IMR-90 (cell line): ENCODE measurements at regions not wholly inside any gene's neighbourhood (a gene's known extent, or its start where the extent isn't known, plus 50 kb on each side); places are given as distances from the start of the nearest gene placed in this dataset.

Experiments used
- ATAC-seq: fragments of 200-7000 bp; cut with Tn5 transposase; 2 replicates; pipeline ENCODE4 v1.9.1; 2020; ENCODE audit warnings: low read depth, mild to moderate bottlenecking, moderate library complexity
- BruUV-seq: library from RNA; stranded (reverse); fragments of 400-500 nt; replicated peaks from 2 replicates; lab custom pipeline; 2021; lab: Mats Ljungman, UMichigan
- CTCF ChIA-PET: fragments of 300-600 bp; formaldehyde crosslinking; extraction: SDS; loops from one replicate; lab custom pipeline; 2021; ENCODE audit warnings: antibody characterized with exemption; lab: Yijun Ruan, JAX
- POLR2A ChIA-PET: fragments of 300-600 bp; sonication (Branson Sonifier 250); formaldehyde crosslinking; loops from one replicate; lab custom pipeline; 2022; ENCODE audit warnings: antibody characterized with exemption; ENCODE audit not compliant: unreplicated experiment; lab: Charles Lee
- DNase-seq: peaks from one replicate; pipeline ENCODE4 v3.0.0; 2013
- H2AFZ ChIP-seq: replicated peaks from 2 replicates; pipeline ENCODE3; 2013; ENCODE audit warnings: low read length, mild to moderate bottlenecking; ENCODE audit not compliant: poor library complexity
- H2AK5ac ChIP-seq: 2 replicates; pipeline ENCODE4 v1.6.1; 2013; ENCODE audit warnings: low read depth, low read length, inconsistent platforms
- H2AK9ac ChIP-seq: replicated peaks from 2 replicates; pipeline ENCODE3; 2013; ENCODE audit warnings: mild to moderate bottlenecking, low read depth, low read length, moderate library complexity; ENCODE audit not compliant: poor library complexity
- H2BK120ac ChIP-seq: 2 replicates; pipeline ENCODE4 v1.6.1; 2013; ENCODE audit warnings: low read depth, low read length, inconsistent platforms
- H2BK15ac ChIP-seq: 3 replicates; pipeline ENCODE4 v1.6.1; 2013; ENCODE audit warnings: low read depth, low read length, inconsistent platforms
- H2BK20ac ChIP-seq: 2 replicates; pipeline ENCODE4 v1.6.1; 2013; ENCODE audit warnings: low read depth, mild to moderate bottlenecking, inconsistent platforms, low read length, moderate library complexity
- H2BK5ac ChIP-seq: 2 replicates; pipeline ENCODE4 v1.6.1; 2013; ENCODE audit warnings: mild to moderate bottlenecking, low read depth, low read length, inconsistent platforms; ENCODE audit not compliant: poor library complexity, severe bottlenecking
- H3K14ac ChIP-seq: replicated peaks from 2 replicates; pipeline ENCODE4 v1.6.1; 2013; ENCODE audit warnings: low read depth, low read length, inconsistent platforms
- H3K18ac ChIP-seq: 2 replicates; pipeline ENCODE4 v1.6.1; 2013; ENCODE audit warnings: low read depth, low read length, control low read depth
- H3K23ac ChIP-seq: 2 replicates; pipeline ENCODE4 v1.6.1; 2013; ENCODE audit warnings: low read depth, low read length, inconsistent platforms
- H3K27ac ChIP-seq: 2 replicates; pipeline ENCODE4 v1.5.1; 2013; ENCODE audit warnings: mild to moderate bottlenecking, control low read depth, low read length; ENCODE audit not compliant: insufficient read depth
- H3K27me3 ChIP-seq: 2 replicates; pipeline ENCODE4 v1.6.1; 2013; ENCODE audit warnings: low read length; ENCODE audit not compliant: control insufficient read depth, insufficient read depth
- H3K36me3 ChIP-seq: 2 replicates; pipeline ENCODE4 v1.6.1; 2013; ENCODE audit warnings: low read length, mixed read lengths; ENCODE audit not compliant: control insufficient read depth, insufficient read depth
- H3K4ac ChIP-seq: 2 replicates; pipeline ENCODE4 v1.6.1; 2013; ENCODE audit warnings: low read depth, low read length, inconsistent platforms
- H3K4me1 ChIP-seq: 2 replicates; pipeline ENCODE4 v1.6.1; 2013; ENCODE audit warnings: low read length, mixed read lengths; ENCODE audit not compliant: control insufficient read depth, insufficient read depth
- H3K4me2 ChIP-seq: 2 replicates; pipeline ENCODE4 v1.6.1; 2013; ENCODE audit warnings: low read depth, mild to moderate bottlenecking, control low read depth, low read length, moderate library complexity
- H3K4me3 ChIP-seq: 2 replicates; pipeline ENCODE4 v1.5.1; 2013; ENCODE audit warnings: low read depth, mild to moderate bottlenecking, control low read depth, low read length, moderate library complexity; ENCODE audit not compliant: insufficient read depth
- H3K56ac ChIP-seq: 2 replicates; pipeline ENCODE4 v1.6.1; 2013; ENCODE audit warnings: low read length, inconsistent platforms; ENCODE audit not compliant: insufficient read depth; ENCODE audit errors: extremely low read depth
- H3K79me1 ChIP-seq, 2 experiments: 2 replicates each; pipeline ENCODE4 v1.6.1; 2013; ENCODE audit warnings: low read length in 2 of 2, inconsistent platforms in 1 of 2, low read depth in 1 of 2
- H3K9ac ChIP-seq: 2 replicates; pipeline ENCODE4 v1.6.1; 2013; ENCODE audit warnings: low read depth, low read length, control low read depth
- H3K9me1 ChIP-seq: 2 replicates; pipeline ENCODE4 v1.6.1; 2013; ENCODE audit warnings: low read length, inconsistent platforms; ENCODE audit not compliant: insufficient read depth
- H3K9me3 ChIP-seq: 2 replicates; pipeline ENCODE4 v1.6.1; 2013; ENCODE audit warnings: low read length; ENCODE audit not compliant: control insufficient read depth, insufficient read depth
- H4K20me1 ChIP-seq: 2 replicates; pipeline ENCODE4 v1.6.1; 2013; ENCODE audit warnings: low read length, inconsistent platforms; ENCODE audit not compliant: insufficient read depth
- H4K5ac ChIP-seq: 2 replicates; pipeline ENCODE4 v1.6.1; 2013; ENCODE audit warnings: mild to moderate bottlenecking, low read depth, low read length, control low read depth
- H4K8ac ChIP-seq, 2 experiments: 2 replicates each; pipeline ENCODE4 v1.6.1; 2013; ENCODE audit warnings: low read depth in 2 of 2, low read length in 2 of 2, control low read depth in 1 of 2, inconsistent platforms in 1 of 2
- H4K91ac ChIP-seq: 2 replicates; pipeline ENCODE4 v1.6.1; 2013; ENCODE audit warnings: low read depth, low read length, inconsistent platforms; ENCODE audit not compliant: insufficient read depth
- CEBPB ChIP-seq: IDR thresholded peaks from 2 replicates; pipeline ENCODE4 v1.6.1; 2012; ENCODE audit warnings: low read depth, low read length, improper control_type of control experiment
- ELK1 ChIP-seq: fragments of 150-350 bp; IDR thresholded peaks from 2 replicates; pipeline ENCODE4 v1.6.1; 2016; ENCODE audit warnings: low read depth, mild to moderate bottlenecking, low read length, moderate library complexity, borderline replicate concordance
- FOS ChIP-seq: fragments of 150-350 bp; IDR thresholded peaks from 2 replicates; pipeline ENCODE4 v1.6.1; 2016; ENCODE audit warnings: low read depth, low read length
- MAZ ChIP-seq: IDR thresholded peaks from 2 replicates; pipeline ENCODE4 v1.6.1; 2012; ENCODE audit warnings: low read depth, mild to moderate bottlenecking, low read length, improper control_type of control experiment, moderate library complexity, borderline replicate concordance
- WGBS, 2 experiments: methylation state at CpG; one replicate each; pipeline versions ENCODE4 v1.1.5 to v1.1.7; 2013; ENCODE audit warnings: missing lambda C conversion rate in 2 of 2; ENCODE audit not compliant: insufficient read length in 1 of 2; ENCODE audit errors: extremely low coverage in 2 of 2; 5-methylcytosine and 5-hydroxymethylcytosine counted together
- dilution Hi-C: fragments of 300-500 bp; cut with HindIII; formaldehyde crosslinking; loops from one replicate; pipeline ENCODE4 v1.14.3; 2018; ENCODE audit warnings: low sequenced_read_pairs; ENCODE audit not compliant: unreplicated experiment
- in situ Hi-C: fragments of 300-500 bp; cut with MboI; formaldehyde crosslinking; loops from 3 replicates; pipeline ENCODE4 v1.14.3; 2019; ENCODE audit warnings: low sequenced_read_pairs, inconsistent platforms, mixed read lengths
- intact Hi-C: fragments of 100-400 bp; cut with micrococcal nuclease; formaldehyde crosslinking; loops from 2 replicates; pipeline ENCODE4 v1.10.0; 2022

DNA sequence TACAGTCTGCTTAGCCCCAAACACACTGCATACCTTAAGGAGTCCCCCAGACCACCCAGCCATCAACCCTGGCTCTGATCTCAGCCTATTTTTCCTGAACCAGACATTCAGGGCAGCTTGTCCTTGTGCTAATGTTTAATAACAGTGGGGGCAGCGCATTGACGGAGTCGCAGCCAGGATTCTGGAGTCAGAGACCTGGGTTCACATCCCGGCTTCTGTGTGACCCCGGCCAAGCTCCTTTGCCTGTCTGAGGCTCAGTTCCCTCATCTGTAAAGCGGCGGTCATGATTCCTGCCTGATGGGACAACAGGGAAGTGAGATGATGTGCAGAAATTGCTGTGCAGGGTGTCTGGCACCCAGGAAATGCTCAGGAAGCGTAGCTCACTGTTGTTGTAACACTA, 63.1 kb downstream of the MATN1 start:
- no peak overlapping the region for H2AK9ac ChIP-seq
- H3K79me1 ChIP-seq, result no peaks in the 10 kb centered on the region
- H2BK20ac ChIP-seq, result no peak overlapping the region
- no peak overlapping the region for H3K4me2 ChIP-seq
- no peaks in the 10 kb centered on the region for H3K36me3 ChIP-seq
- TF ChIP-seq MAZ (no peak), FOS (no peak), CEBPB (no peak), ELK1 (no peak)
- no peak overlapping the region for H4K5ac ChIP-seq
- no peak overlapping the region for H3K4me3 ChIP-seq
- no peak overlapping the region for H3K9ac ChIP-seq
- H2BK5ac ChIP-seq, result no peak overlapping the region
- 57% methylated on average over 4 of the region's 8 CpGs; no CpG with 5 or more reads in 1 of the 2 experiments for WGBS, 2 experiments
- no peaks in the 10 kb centered on the region for H3K9me1 ChIP-seq
- no peak overlapping the region for H2BK120ac ChIP-seq
- no peak overlapping the region for H2BK15ac ChIP-seq
- H3K14ac ChIP-seq, result no peak overlapping the region
- CTCF ChIA-PET, result no interaction called here
- no peaks in the 10 kb centered on the region for H3K4me1 ChIP-seq
- H4K8ac ChIP-seq, result no peak overlapping the region
- intact Hi-C loops (no loop called here), in situ Hi-C loops (no loop called here), dilution Hi-C loops (no loop called here)
- H3K9me3 ChIP-seq, result no peaks in the 10 kb centered on the region
- no peak overlapping the region for H3K23ac ChIP-seq
- DNase-seq, result no peak
- H3K27me3 ChIP-seq, result peaks cover 23% of the 10 kb centered on the region; the same call in 1 of the 2 replicates
- POLR2A ChIA-PET, result no interaction called here
- H3K56ac ChIP-seq, result no peak overlapping the region
- no peak overlapping the region for H3K4ac ChIP-seq
- no peak overlapping the region for H4K91ac ChIP-seq
- H2AK5ac ChIP-seq, result no peak overlapping the region
- BruUV-seq, result no TSS peak
- H4K20me1 ChIP-seq, result no peaks in the 10 kb centered on the region
- H3K18ac ChIP-seq, result no peak overlapping the region
- no peak for ATAC-seq
- no peak overlapping the region for H3K27ac ChIP-seq
- no peak overlapping the region for H2AFZ ChIP-seq
